GM23338 (cell line): ENCODE measurements at regions not wholly inside any gene's neighbourhood (a gene's known extent, or its start where the extent isn't known, plus 50 kb on each side); places are given as distances from the start of the nearest gene placed in this dataset.
"Not testable (repeated sequence)": the region's sequence is repeated elsewhere in the genome, so short reads cannot be mapped to it uniquely, and the experiment has no call there.

Experiments
- ATAC-seq: fragments of 200-7000 bp; cut with Tn5 transposase; 3 replicates; pipeline ENCODE4 v1.9.1; 2020
- DNase-seq: peaks from one replicate; pipeline ENCODE4 v3.0.0-alpha.2; 2015; ENCODE audit warnings: low spot score
- H2AFZ ChIP-seq: fragments of 200-600 bp; sonication (generic); 2 replicates; pipeline ENCODE4 v1.8.0; 2016; ENCODE audit warnings: antibody characterized with exemption, mild to moderate bottlenecking, moderate library complexity
- H3F3A ChIP-seq: fragments of 200-600 bp; sonication (generic); replicated peaks from 2 replicates; pipeline ENCODE4 v1.8.0; 2017; ENCODE audit warnings: antibody characterized with exemption, mixed run types, low read depth
- H3K27ac ChIP-seq: fragments of 200-600 bp; sonication (generic); 2 replicates; pipeline ENCODE4 v1.6.1; 2016; ENCODE audit warnings: low read depth
- H3K27me3 ChIP-seq: fragments of 200-600 bp; sonication (generic); 2 replicates; pipeline ENCODE4 v1.8.0; 2016; ENCODE audit warnings: mild to moderate bottlenecking, mixed run types, moderate library complexity; ENCODE audit not compliant: insufficient read depth
- H3K36me3 ChIP-seq: fragments of 200-600 bp; sonication (generic); 2 replicates; pipeline ENCODE4 v1.8.0; 2016; ENCODE audit warnings: mild to moderate bottlenecking; ENCODE audit not compliant: insufficient read depth
- H3K4me1 ChIP-seq: fragments of 200-600 bp; sonication (generic); 2 replicates; pipeline ENCODE4 v1.8.0; 2016; ENCODE audit warnings: mild to moderate bottlenecking, moderate library complexity; ENCODE audit not compliant: insufficient read depth
- H3K4me2 ChIP-seq: fragments of 200-600 bp; sonication (generic); 2 replicates; pipeline ENCODE4 v1.7.1; 2017; ENCODE audit warnings: mixed run types
- H3K4me3 ChIP-seq: fragments of 200-600 bp; sonication (generic); 2 replicates; pipeline ENCODE4 v1.6.1; 2016; ENCODE audit warnings: mixed run types
- H3K79me2 ChIP-seq: fragments of 200-600 bp; sonication (generic); replicated peaks from 2 replicates; pipeline ENCODE4 v1.8.0; 2017; ENCODE audit warnings: mild to moderate bottlenecking; ENCODE audit not compliant: insufficient read depth
- H3K9me2 ChIP-seq: fragments of 200-600 bp; sonication (generic); 2 replicates; pipeline ENCODE4 v1.8.0; 2017; ENCODE audit not compliant: insufficient read depth
- H4K20me1 ChIP-seq: fragments of 200-600 bp; sonication (generic); replicated peaks from 2 replicates; pipeline ENCODE4 v1.8.0; 2017; ENCODE audit warnings: mild to moderate bottlenecking; ENCODE audit not compliant: insufficient read depth
- H3K27ac Mint-ChIP-seq: 2 replicates; pipeline ENCODE4 v1.8.0; 2020; ENCODE audit warnings: inconsistent platforms, mild to moderate bottlenecking, moderate library complexity, mixed read lengths
- H3K27me3 Mint-ChIP-seq: 3 replicates; pipeline ENCODE4 v1.8.0; 2022; ENCODE audit warnings: low read depth, mild to moderate bottlenecking, moderate library complexity, mixed read lengths, inconsistent platforms; ENCODE audit not compliant: insufficient read depth, poor library complexity
- H3K36me3 Mint-ChIP-seq: 3 replicates; pipeline ENCODE4 v1.8.0; 2021; ENCODE audit warnings: low read depth, mild to moderate bottlenecking, inconsistent platforms, moderate library complexity, mixed read lengths
- H3K4me1 Mint-ChIP-seq: 3 replicates; pipeline ENCODE4 v1.8.0; 2020; ENCODE audit warnings: mild to moderate bottlenecking, inconsistent platforms, mixed read lengths
- H3K4me3 Mint-ChIP-seq: 3 replicates; pipeline ENCODE4 v1.8.0; 2021; ENCODE audit warnings: moderate library complexity, mild to moderate bottlenecking, inconsistent platforms, mixed read lengths
- H3K9me3 Mint-ChIP-seq: 3 replicates; pipeline ENCODE4 v1.8.0; 2020; ENCODE audit warnings: moderate library complexity, mild to moderate bottlenecking, inconsistent platforms, mixed read lengths

- not testable (repeated sequence) for H3K4me2 ChIP-seq, H3K4me1 Mint-ChIP-seq, H3K27ac Mint-ChIP-seq, H4K20me1 ChIP-seq, H3K9me2 ChIP-seq, ATAC-seq, H3K79me2 ChIP-seq, H3K27ac ChIP-seq, H3F3A ChIP-seq, H3K4me1 ChIP-seq, H3K4me3 ChIP-seq, H3K4me3 Mint-ChIP-seq, H3K27me3 Mint-ChIP-seq, H3K9me3 Mint-ChIP-seq, H3K36me3 Mint-ChIP-seq, H3K27me3 ChIP-seq, H3K36me3 ChIP-seq, H2AFZ ChIP-seq, DNase-seq
These were observed 5455.9 kb upstream of the TPTE start for GRCh38 chr21:5065240-5066211.

GRCh38 chr21:5066682-5067251 lies 5454.6 kb upstream of the TPTE start:
- not testable (repeated sequence) for H3K4me1 ChIP-seq, H3F3A ChIP-seq, H3K4me2 ChIP-seq, H3K9me2 ChIP-seq, H3K27ac ChIP-seq, H2AFZ ChIP-seq, H3K36me3 ChIP-seq, H3K27me3 ChIP-seq, H4K20me1 ChIP-seq, H3K4me3 Mint-ChIP-seq, H3K79me2 ChIP-seq, H3K4me3 ChIP-seq, H3K4me1 Mint-ChIP-seq, ATAC-seq, H3K9me3 Mint-ChIP-seq, DNase-seq, H3K27me3 Mint-ChIP-seq, H3K36me3 Mint-ChIP-seq, H3K27ac Mint-ChIP-seq

DNA sequence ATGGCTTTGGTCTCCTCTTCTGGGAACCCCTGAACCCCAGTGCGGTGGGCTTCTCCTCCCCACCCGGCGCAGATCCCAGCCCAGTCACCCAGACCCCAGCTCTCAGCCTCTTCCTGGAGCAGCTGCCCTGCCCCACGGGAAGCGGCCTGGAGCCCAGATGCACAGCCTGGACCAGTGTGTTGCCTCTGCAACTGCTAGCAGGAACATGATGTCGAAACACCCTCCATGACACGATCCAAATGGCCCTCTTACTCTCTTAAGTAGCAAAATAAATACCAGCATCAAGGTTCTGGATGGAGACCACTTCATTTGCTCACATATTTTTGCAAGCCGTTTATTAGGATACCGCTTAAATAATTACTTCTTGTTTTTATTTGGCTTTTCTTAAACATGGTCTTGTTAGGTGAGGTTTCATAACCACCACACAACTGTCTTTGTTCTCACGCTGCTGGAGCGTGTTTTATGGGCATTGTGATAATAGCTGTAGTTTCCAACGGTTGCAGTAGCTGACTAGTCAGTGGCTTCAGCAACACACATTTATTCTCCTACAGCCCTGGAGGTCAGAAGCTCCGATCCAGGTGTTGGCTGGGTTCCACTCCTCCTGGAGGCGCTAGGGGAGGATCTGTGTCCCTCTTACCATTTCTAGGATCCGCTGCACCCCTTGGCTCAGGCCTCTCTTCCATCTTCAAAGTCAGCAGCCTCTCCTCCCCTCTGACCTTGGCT lies 5453.9 kb upstream of the TPTE start:
- not testable (repeated sequence) for H3K4me3 ChIP-seq, H4K20me1 ChIP-seq, H3K4me1 Mint-ChIP-seq, H3K36me3 Mint-ChIP-seq, DNase-seq, H3K36me3 ChIP-seq, H2AFZ ChIP-seq, H3K4me2 ChIP-seq, ATAC-seq, H3K9me2 ChIP-seq, H3K27me3 ChIP-seq, H3K27ac Mint-ChIP-seq, H3K4me3 Mint-ChIP-seq, H3K4me1 ChIP-seq, H3K27ac ChIP-seq, H3K79me2 ChIP-seq, H3K9me3 Mint-ChIP-seq, H3K27me3 Mint-ChIP-seq, H3F3A ChIP-seq

- not testable (repeated sequence) for H2AFZ ChIP-seq, H4K20me1 ChIP-seq, H3K36me3 ChIP-seq, ATAC-seq, H3K27ac ChIP-seq, H3K4me2 ChIP-seq, H3K79me2 ChIP-seq, DNase-seq, H3K4me3 Mint-ChIP-seq, H3K27me3 Mint-ChIP-seq, H3K27me3 ChIP-seq, H3K9me3 Mint-ChIP-seq, H3K4me1 ChIP-seq, H3K36me3 Mint-ChIP-seq, H3F3A ChIP-seq, H3K27ac Mint-ChIP-seq, H3K4me3 ChIP-seq, H3K9me2 ChIP-seq, H3K4me1 Mint-ChIP-seq
These were observed 5452.7 kb upstream of the TPTE start for GRCh38 chr21:5068649-5069048.

DNA sequence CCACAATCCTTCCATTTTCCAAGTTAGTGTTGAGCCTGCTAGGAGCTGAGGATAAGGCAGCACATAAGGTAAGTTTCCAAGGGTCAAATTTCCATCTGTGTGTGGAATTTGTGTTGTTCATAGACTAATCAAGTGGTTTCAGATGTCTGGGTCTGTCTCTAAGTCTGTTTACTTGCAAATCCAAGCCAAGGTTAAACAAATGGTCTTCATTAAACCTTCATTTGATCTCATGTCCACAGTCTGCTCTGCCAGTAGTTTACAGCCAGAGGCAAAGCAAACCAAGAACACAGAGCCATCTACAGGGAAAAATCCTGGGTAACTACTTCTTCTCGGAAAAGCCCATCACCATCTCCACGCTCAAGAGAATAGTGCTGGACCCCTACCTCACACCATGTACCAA lies 5450.2 kb upstream of the TPTE start:
- H3K4me3 ChIP-seq, DNase-seq, H3F3A ChIP-seq, H3K9me2 ChIP-seq, H3K79me2 ChIP-seq, H3K27ac ChIP-seq, H3K4me3 Mint-ChIP-seq, H2AFZ ChIP-seq, H3K36me3 Mint-ChIP-seq, H3K9me3 Mint-ChIP-seq, H3K4me2 ChIP-seq, H3K4me1 ChIP-seq, H3K36me3 ChIP-seq, H3K4me1 Mint-ChIP-seq, H4K20me1 ChIP-seq, H3K27me3 Mint-ChIP-seq, ATAC-seq, H3K27ac Mint-ChIP-seq, H3K27me3 ChIP-seq: not testable (repeated sequence)

DNA sequence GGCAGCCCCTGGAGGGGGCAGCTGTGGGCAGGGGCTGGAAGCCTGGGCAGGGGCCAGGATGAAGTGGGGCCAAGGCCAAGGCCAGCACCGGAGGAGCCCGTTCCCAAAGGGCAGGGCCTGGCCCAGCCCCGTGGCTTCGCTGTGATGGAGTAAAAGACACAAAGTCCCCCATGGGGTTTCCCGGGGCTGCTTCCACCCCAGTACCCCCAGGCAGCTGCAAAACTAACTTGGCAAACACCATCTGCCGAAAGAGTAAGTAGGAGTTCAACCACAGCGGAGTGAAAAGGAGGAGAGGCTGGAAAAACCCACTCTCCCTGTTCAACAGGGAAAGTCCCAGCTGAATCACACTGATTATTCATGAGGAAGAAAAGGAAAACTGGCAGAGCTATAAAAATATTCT lies 5444.5 kb upstream of the TPTE start:
- H3K9me2 ChIP-seq, H3K27ac Mint-ChIP-seq, H3K9me3 Mint-ChIP-seq, H3K36me3 ChIP-seq, H3K79me2 ChIP-seq, H2AFZ ChIP-seq, H3F3A ChIP-seq, H3K27me3 Mint-ChIP-seq, H3K4me3 ChIP-seq, H3K4me1 ChIP-seq, H3K4me1 Mint-ChIP-seq, H3K4me2 ChIP-seq, H3K27me3 ChIP-seq, H3K4me3 Mint-ChIP-seq, H3K36me3 Mint-ChIP-seq, H4K20me1 ChIP-seq, H3K27ac ChIP-seq, DNase-seq, ATAC-seq: not testable (repeated sequence)
